HG02588 (cell line): ENCODE measurements at regions not wholly inside any gene's neighbourhood (a gene's known extent, or its start where the extent isn't known, plus 50 kb on each side); places are given as distances from the start of the nearest gene placed in this dataset.
"Not testable (repeated sequence)": the region's sequence is repeated elsewhere in the genome, so short reads cannot be mapped to it uniquely, and the experiment has no call there.

Source experiments
- ATAC-seq: cut with Tn5 transposase; IDR thresholded peaks from one replicate; pipeline ENCODE4 v1.9.1; 2021; ENCODE audit warnings: mild to moderate bottlenecking, moderate library complexity; ENCODE audit not compliant: unreplicated experiment

- not testable (repeated sequence) for ATAC-seq
Measured at GRCh38 chr11:87885084-87885483, 290.2 kb downstream of the RAB38 start.

GRCh38 chr11:87879118-87879517, 296.1 kb downstream of the RAB38 start:
- ATAC-seq = no peak

GRCh38 chr11:87878373-87878825, 296.8 kb downstream of the RAB38 start:
- no peak for ATAC-seq

- no peak for ATAC-seq
Measured at GRCh38 chr11:87871056-87871455, 304.2 kb downstream of the RAB38 start.

- ATAC-seq = no peak
Measured at GRCh38 chr11:87870086-87870485, 305.2 kb downstream of the RAB38 start.

GRCh38 chr11:87866951-87867350, 308.3 kb downstream of the RAB38 start:
- ATAC-seq = no peak

GRCh38 chr11:87861030-87861429, 314.2 kb downstream of the RAB38 start:
- no peak for ATAC-seq

GRCh38 chr11:87859636-87860035, 315.6 kb downstream of the RAB38 start:
- ATAC-seq = no peak

- no peak for ATAC-seq
Measured at GRCh38 chr11:87851827-87852226, 323.4 kb downstream of the RAB38 start.

GRCh38 chr11:87851234-87851633, 324.0 kb downstream of the RAB38 start:
- ATAC-seq = no peak

GRCh38 chr11:87849216-87849615, 326.0 kb downstream of the RAB38 start:
- ATAC-seq = no peak

- no peak for ATAC-seq
Measured at GRCh38 chr11:87840786-87841185, 334.5 kb downstream of the RAB38 start.

- no peak for ATAC-seq
Measured at GRCh38 chr11:87832211-87832610, 343.0 kb downstream of the RAB38 start.

- ATAC-seq = no peak
Measured at GRCh38 chr11:87820011-87820410, 355.2 kb downstream of the RAB38 start.

- no peak for ATAC-seq
Measured at GRCh38 chr11:87819151-87819550, 356.1 kb downstream of the RAB38 start.

- ATAC-seq = no peak
Measured at GRCh38 chr11:87812571-87813365, 362.5 kb downstream of the RAB38 start.

- ATAC-seq = no peak
Measured at GRCh38 chr11:87810486-87810885, 364.8 kb downstream of the RAB38 start.

GRCh38 chr11:87809256-87809655, 366.0 kb downstream of the RAB38 start:
- ATAC-seq = no peak

GRCh38 chr11:87804176-87804575, 371.1 kb downstream of the RAB38 start:
- ATAC-seq = no peak

GRCh38 chr11:87803748-87804147, 371.5 kb downstream of the RAB38 start:
- no peak for ATAC-seq

GRCh38 chr11:87784862-87785261, 390.4 kb downstream of the RAB38 start:
- not testable (repeated sequence) for ATAC-seq

- no peak for ATAC-seq
Measured at GRCh38 chr11:87780068-87780413, 395.2 kb downstream of the RAB38 start.
